ENCODE measurements at regions not wholly inside any gene's neighbourhood (a gene's known extent, or its start where the extent isn't known, plus 50 kb on each side); places are given as distances from the start of the nearest gene placed in this dataset.
"Not testable (repeated sequence)": the region's sequence is repeated elsewhere in the genome, so short reads cannot be mapped to it uniquely, and the experiment has no call there.

- DNase-seq (ENCODE audit: low read depth) = peak; percentile 71
These were observed 91.4 kb upstream of the XIST start for GRCh38 chrX:73943693-73944562.

GRCh38 chrX:73940893-73941470 is 88.5 kb upstream of the XIST start:
- no peak for DNase-seq (ENCODE audit: low read depth)

GRCh38 chrX:73937843-73938242 is 85.3 kb upstream of the XIST start:
- DNase-seq (ENCODE audit: low read depth) = not testable (repeated sequence)

GRCh38 chrX:73932522-73932921 is 80.0 kb upstream of the XIST start:
- DNase-seq (ENCODE audit: low read depth) = no peak

GRCh38 chrX:73930300-73930699 is 77.8 kb upstream of the XIST start:
- DNase-seq (ENCODE audit: low read depth) = no peak

- no peak for DNase-seq (ENCODE audit: low read depth)
These were observed 70.4 kb upstream of the XIST start for GRCh38 chrX:73922856-73923455.

GRCh38 chrX:73916931-73917667 is 64.6 kb upstream of the XIST start:
- peak; percentile 31 for DNase-seq (ENCODE audit: low read depth)

- no peak for DNase-seq (ENCODE audit: low read depth)
These were observed 64.0 kb upstream of the XIST start for GRCh38 chrX:73916489-73916888.

- not testable (repeated sequence) for DNase-seq (ENCODE audit: low read depth)
These were observed 62.3 kb upstream of the XIST start for GRCh38 chrX:73914792-73915191.

GRCh38 chrX:73913580-73913979 is 61.1 kb upstream of the XIST start:
- no peak for DNase-seq (ENCODE audit: low read depth)

GRCh38 chrX:73911946-73912345 is 59.4 kb upstream of the XIST start:
- DNase-seq (ENCODE audit: low read depth) = not testable (repeated sequence)

GRCh38 chrX:73905749-73906374 is 53.3 kb upstream of the XIST start:
- DNase-seq (ENCODE audit: low read depth) = not testable (repeated sequence)

- no peak for DNase-seq (ENCODE audit: low read depth)
These were observed 51.4 kb upstream of the XIST start for GRCh38 chrX:73903941-73904340.
